Colonic mucosa (tissue), 4 donors: ENCODE measurements at regions not wholly inside any gene's neighbourhood (a gene's known extent, or its start where the extent isn't known, plus 50 kb on each side); places are given as distances from the start of the nearest gene placed in this dataset.

Experiments
- DNase-seq: peaks from one replicate; pipeline ENCODE4 v3.0.0-alpha.2; 2020
- H3K27ac ChIP-seq: fragments of 200-600 bp; one replicate; pipeline ENCODE4 v1.8.0; 2021
- H3K27me3 ChIP-seq: fragments of 200-600 bp; one replicate; pipeline ENCODE4 v1.8.0; 2021
- H3K36me3 ChIP-seq: fragments of 200-600 bp; one replicate; pipeline ENCODE4 v1.8.0; 2021
- H3K4me1 ChIP-seq: fragments of 200-600 bp; one replicate; pipeline ENCODE4 v1.8.0; 2021; ENCODE audit warnings: mild to moderate bottlenecking
- H3K4me3 ChIP-seq: fragments of 200-600 bp; one replicate; pipeline ENCODE4 v1.8.0; 2021
- H3K9ac ChIP-seq, 2 donors: one replicate each; pipeline ENCODE4 v1.7.0; 2013; ENCODE audit warnings: control low read depth in 2 of 2, low read depth in 2 of 2, low read length in 2 of 2
- H3K9me3 ChIP-seq: fragments of 200-600 bp; one replicate; pipeline ENCODE4 v1.8.0; 2021
- intact Hi-C: fragments of 100-400 bp; cut with DNase I; formaldehyde crosslinking; loops from one replicate; pipeline ENCODE4 v1.14.1; 2022
- TF ChIP-seq, protein P1 (sequence below): fragments of 200-600 bp; IDR thresholded peaks from one replicate; pipeline ENCODE4 v1.8.0; 2022; ENCODE audit warnings: antibody characterized with exemption, mild to moderate bottlenecking
- donor health status: healthy.
- donor health status: DM: no; HTN: no; CAD: no.
- donor health status: DM: no; HTN: no; CAD: no.

DNA sequence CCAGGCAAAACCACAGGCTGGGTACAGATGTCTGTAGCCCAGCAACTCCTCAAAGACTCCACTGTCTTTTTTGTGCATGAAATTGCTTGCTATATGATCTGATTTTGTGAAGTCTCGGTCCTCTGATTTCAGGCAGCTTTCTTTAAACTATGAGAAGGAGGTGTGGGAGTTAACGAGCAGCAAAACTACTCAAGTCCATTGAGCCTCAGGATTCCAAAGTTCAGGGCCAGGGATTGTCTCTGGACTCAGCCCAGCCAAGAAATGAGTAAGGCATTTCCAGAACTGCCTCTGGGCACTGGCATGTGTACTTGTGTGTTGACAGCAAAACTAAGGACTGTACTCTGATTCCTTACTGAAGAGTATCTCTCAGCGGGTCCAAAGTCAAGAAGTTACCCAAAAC, 53.4 kb upstream of the GLIS3 start:
- Histone ChIP-seq H3K27me3 (no peaks in the 10 kb centered on the region), H3K36me3 (no peaks in the 10 kb centered on the region), H3K9me3 (no peaks in the 10 kb centered on the region), H3K9ac (no peak overlapping the region), H3K27ac (no peak overlapping the region), H3K4me1 (no peaks in the 10 kb centered on the region), H3K4me3 (no peak overlapping the region)
- intact Hi-C loops = no loop called here
- DNase-seq = no peak
- TF ChIP-seq, protein P1, sequence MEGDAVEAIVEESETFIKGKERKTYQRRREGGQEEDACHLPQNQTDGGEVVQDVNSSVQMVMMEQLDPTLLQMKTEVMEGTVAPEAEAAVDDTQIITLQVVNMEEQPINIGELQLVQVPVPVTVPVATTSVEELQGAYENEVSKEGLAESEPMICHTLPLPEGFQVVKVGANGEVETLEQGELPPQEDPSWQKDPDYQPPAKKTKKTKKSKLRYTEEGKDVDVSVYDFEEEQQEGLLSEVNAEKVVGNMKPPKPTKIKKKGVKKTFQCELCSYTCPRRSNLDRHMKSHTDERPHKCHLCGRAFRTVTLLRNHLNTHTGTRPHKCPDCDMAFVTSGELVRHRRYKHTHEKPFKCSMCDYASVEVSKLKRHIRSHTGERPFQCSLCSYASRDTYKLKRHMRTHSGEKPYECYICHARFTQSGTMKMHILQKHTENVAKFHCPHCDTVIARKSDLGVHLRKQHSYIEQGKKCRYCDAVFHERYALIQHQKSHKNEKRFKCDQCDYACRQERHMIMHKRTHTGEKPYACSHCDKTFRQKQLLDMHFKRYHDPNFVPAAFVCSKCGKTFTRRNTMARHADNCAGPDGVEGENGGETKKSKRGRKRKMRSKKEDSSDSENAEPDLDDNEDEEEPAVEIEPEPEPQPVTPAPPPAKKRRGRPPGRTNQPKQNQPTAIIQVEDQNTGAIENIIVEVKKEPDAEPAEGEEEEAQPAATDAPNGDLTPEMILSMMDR = no peak

DNA sequence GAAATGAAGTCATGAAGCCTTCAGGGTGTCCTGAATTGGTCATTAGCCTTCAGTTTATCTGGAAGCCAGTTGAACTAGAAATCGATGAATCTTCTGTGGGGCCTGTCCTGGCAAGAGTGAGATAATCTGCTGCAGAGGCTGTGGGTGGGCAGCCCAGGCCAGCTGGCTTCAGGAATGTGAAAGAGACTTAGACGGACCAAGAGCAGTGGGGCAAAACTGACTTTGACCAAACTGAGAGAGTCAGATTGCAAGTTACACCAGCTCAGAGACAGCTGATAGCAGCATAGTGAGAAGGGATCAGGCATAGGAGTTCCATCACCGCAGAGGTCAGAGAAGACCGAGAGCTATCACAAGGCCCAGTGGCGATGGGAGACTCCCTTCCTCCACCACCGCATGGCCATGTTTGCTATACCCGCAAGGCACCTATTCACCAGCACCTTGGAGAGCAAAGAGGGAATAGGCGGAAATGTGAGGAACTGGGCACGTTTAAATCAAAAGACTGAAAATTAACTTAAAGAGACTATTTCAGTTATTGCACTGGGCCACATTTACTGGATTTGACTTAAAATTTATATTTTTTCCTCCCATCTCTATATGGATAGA, 50.0 kb upstream of the GLIS3 start:
- Histone ChIP-seq H3K36me3 (no peaks in the 10 kb centered on the region), H3K27ac (no peak overlapping the region), H3K9me3 (no peaks in the 10 kb centered on the region), H3K27me3 (no peaks in the 10 kb centered on the region), H3K4me3 (no peak overlapping the region), H3K9ac (no peak overlapping the region), H3K4me1 (no peaks in the 10 kb centered on the region)
- TF ChIP-seq, protein P1 = no peak
- intact Hi-C loops = no loop called here
- DNase-seq = no peak
